H9 (cell line): ENCODE measurements at regions not wholly inside any gene's neighbourhood (a gene's known extent, or its start where the extent isn't known, plus 50 kb on each side); places are given as distances from the start of the nearest gene placed in this dataset.

ENCODE experiments used
- DNase-seq: peaks from one replicate; pipeline ENCODE4 v3.0.0-alpha.2; 2017
- H2AFZ ChIP-seq: one replicate; pipeline ENCODE4 v1.6.1; 2013; ENCODE audit warnings: mild to moderate bottlenecking, low read length, control low read depth, moderate library complexity
- H2AK5ac ChIP-seq: 2 replicates; pipeline ENCODE4 v1.6.1; 2013; ENCODE audit warnings: low read length, control low read depth, mixed read lengths; ENCODE audit not compliant: insufficient read length
- H2BK120ac ChIP-seq: one replicate; pipeline ENCODE4 v1.6.1; 2013; ENCODE audit warnings: low read depth, mild to moderate bottlenecking, low read length, control low read depth, inconsistent platforms; ENCODE audit not compliant: poor library complexity, severe bottlenecking
- H2BK12ac ChIP-seq: 2 replicates; pipeline ENCODE4 v1.6.1; 2013; ENCODE audit warnings: low read length, control low read depth, mixed read lengths, low read depth; ENCODE audit not compliant: insufficient read length
- H2BK15ac ChIP-seq: 2 replicates; pipeline ENCODE4 v1.6.1; 2013; ENCODE audit warnings: low read depth, low read length, control low read depth
- H2BK20ac ChIP-seq: one replicate; pipeline ENCODE4 v1.6.1; 2013; ENCODE audit warnings: low read depth, mild to moderate bottlenecking, low read length, control low read depth, inconsistent platforms; ENCODE audit not compliant: poor library complexity, severe bottlenecking
- H2BK5ac ChIP-seq: 2 replicates; pipeline ENCODE4 v1.6.1; 2013; ENCODE audit warnings: low read length, control low read depth, mixed read lengths; ENCODE audit not compliant: insufficient read length
- H3K14ac ChIP-seq: 2 replicates; pipeline ENCODE4 v1.6.1; 2013; ENCODE audit warnings: low read length, control low read depth; ENCODE audit not compliant: insufficient read depth
- H3K18ac ChIP-seq: 2 replicates; pipeline ENCODE4 v1.6.1; 2013; ENCODE audit warnings: low read depth, mild to moderate bottlenecking, mixed read lengths, low read length, control low read depth; ENCODE audit not compliant: insufficient read length
- H3K23ac ChIP-seq: 2 replicates; pipeline ENCODE4 v1.6.1; 2013; ENCODE audit warnings: low read length, control low read depth, mixed read lengths, low read depth; ENCODE audit not compliant: insufficient read length
- H3K23me2 ChIP-seq: 2 replicates; pipeline ENCODE4 v1.6.1; 2013; ENCODE audit warnings: low read depth, mild to moderate bottlenecking, mixed read lengths, low read length, control low read depth; ENCODE audit not compliant: insufficient read length, poor library complexity, severe bottlenecking
- H3K27ac ChIP-seq: 2 replicates; pipeline ENCODE4 v1.5.1; 2013; ENCODE audit warnings: low read length, control low read depth, mixed read lengths, low read depth; ENCODE audit not compliant: insufficient read length
- H3K27me3 ChIP-seq: 2 replicates; pipeline ENCODE4 v1.6.1; 2013; ENCODE audit warnings: low read length, control low read depth, inconsistent platforms; ENCODE audit not compliant: insufficient read depth
- H3K4ac ChIP-seq: 2 replicates; pipeline ENCODE4 v1.6.1; 2013; ENCODE audit warnings: low read depth, mild to moderate bottlenecking, control low read depth, inconsistent platforms, low read length, moderate library complexity
- H3K4me1 ChIP-seq: 2 replicates; pipeline ENCODE4 v1.6.1; 2013; ENCODE audit warnings: low read length, control low read depth, inconsistent platforms; ENCODE audit not compliant: insufficient read depth
- H3K4me2 ChIP-seq: 2 replicates; pipeline ENCODE4 v1.6.1; 2013; ENCODE audit warnings: low read length, control low read depth, mixed read lengths; ENCODE audit not compliant: insufficient read length, insufficient read depth
- H3K56ac ChIP-seq: 2 replicates; pipeline ENCODE4 v1.6.1; 2013; ENCODE audit warnings: low read depth, mild to moderate bottlenecking, mixed read lengths, low read length, control low read depth; ENCODE audit not compliant: insufficient read length
- H3K79me1 ChIP-seq: 2 replicates; pipeline ENCODE4 v1.6.1; 2013; ENCODE audit warnings: low read depth, mild to moderate bottlenecking, moderate library complexity, low read length, control low read depth, inconsistent platforms; ENCODE audit not compliant: insufficient read depth, poor library complexity, severe bottlenecking
- H3K79me2 ChIP-seq: 2 replicates; pipeline ENCODE4 v1.6.1; 2013; ENCODE audit warnings: low read length, control low read depth, inconsistent platforms; ENCODE audit not compliant: insufficient read depth
- H3K9ac ChIP-seq: 2 replicates; pipeline ENCODE4 v1.6.1; 2013; ENCODE audit warnings: low read length, control low read depth, mixed read lengths; ENCODE audit not compliant: insufficient read length; ENCODE audit errors: extremely low read depth
- H3K9me3 ChIP-seq: one replicate; pipeline ENCODE4 v1.6.1; 2013; ENCODE audit warnings: low read depth, low read length, inconsistent platforms; ENCODE audit not compliant: control insufficient read depth
- H3T11ph ChIP-seq: one replicate; pipeline ENCODE4 v1.6.1; 2013; ENCODE audit warnings: mild to moderate bottlenecking, low read length, control low read depth, inconsistent platforms
- H4K20me1 ChIP-seq: one replicate; pipeline ENCODE4 v1.6.1; 2013; ENCODE audit not compliant: control insufficient read depth, insufficient read length, insufficient read depth
- H4K5ac ChIP-seq: 2 replicates; pipeline ENCODE4 v1.6.1; 2013; ENCODE audit warnings: low read depth, mild to moderate bottlenecking, mixed read lengths, low read length, control low read depth; ENCODE audit not compliant: insufficient read length
- H4K8ac ChIP-seq: replicated peaks from 2 replicates; pipeline ENCODE4 v1.6.1; 2013; ENCODE audit warnings: low read length, control low read depth, mixed read lengths, low read depth; ENCODE audit not compliant: insufficient read length
- H4K91ac ChIP-seq: 2 replicates; pipeline ENCODE4 v1.6.1; 2013; ENCODE audit warnings: low read depth, mild to moderate bottlenecking, moderate library complexity, mixed read lengths, low read length, control low read depth; ENCODE audit not compliant: insufficient read length
- H3K27ac Mint-ChIP-seq, 3 experiments: 2 replicates in 2 of 3; 3 replicates in 1 of 3; pipeline ENCODE4 v1.8.0; 2020 to 2021; ENCODE audit warnings: mixed read lengths in 3 of 3, mild to moderate bottlenecking in 1 of 3, moderate library complexity in 1 of 3
- H3K27me3 Mint-ChIP-seq: 2 replicates; pipeline ENCODE4 v1.8.0; 2021; ENCODE audit warnings: low read depth, mild to moderate bottlenecking, moderate library complexity, mixed read lengths
- H3K36me3 Mint-ChIP-seq, 3 experiments: 2 replicates in 2 of 3; 3 replicates in 1 of 3; pipeline ENCODE4 v1.8.0; 2020 to 2021; ENCODE audit warnings: low read depth in 3 of 3, mixed read lengths in 3 of 3; ENCODE audit not compliant: insufficient read depth in 1 of 3
- H3K4me1 Mint-ChIP-seq, 2 experiments: 2 replicates each; pipeline ENCODE4 v1.8.0; 2020; ENCODE audit warnings: mixed read lengths in 2 of 2
- H3K4me3 Mint-ChIP-seq, 2 experiments: 2 replicates in 1 of 2; 3 replicates in 1 of 2; pipeline ENCODE4 v1.8.0; 2020 to 2021; ENCODE audit warnings: mild to moderate bottlenecking in 2 of 2, mixed read lengths in 2 of 2, moderate library complexity in 1 of 2
- H3K9me3 Mint-ChIP-seq, 2 experiments: 2 replicates in 1 of 2; 3 replicates in 1 of 2; pipeline ENCODE4 v1.8.0; 2020; ENCODE audit warnings: mild to moderate bottlenecking in 2 of 2, mixed read lengths in 2 of 2, moderate library complexity in 1 of 2
- CTCF ChIP-seq: fragments of 200-600 bp; sonication (generic); conservative IDR thresholded peaks from 3 replicates; pipeline ENCODE4 v1.8.0; 2021; ENCODE audit warnings: antibody characterized with exemption, mild to moderate bottlenecking
- WGBS: extraction: QIAGEN DNeasy Blood & Tissue Kit; methylation state at CpG from one replicate; pipeline ENCODE4 v1.1.7; 2013; ENCODE audit warnings: missing lambda C conversion rate, low lambda C conversion rate, mixed read lengths; ENCODE audit not compliant: insufficient read length; ENCODE audit errors: extremely low coverage; 5-methylcytosine and 5-hydroxymethylcytosine counted together

- H3K23me2 ChIP-seq = no peaks in the 10 kb centered on the region
- H3K4me1 ChIP-seq = no peaks in the 10 kb centered on the region
- H4K20me1 ChIP-seq = no peaks in the 10 kb centered on the region
- H3K4me2 ChIP-seq = no peak overlapping the region
- H3K27me3 Mint-ChIP-seq = no peaks in the 10 kb centered on the region; the same call in 1 of the 2 replicates
- H3K14ac ChIP-seq = no peak overlapping the region
- no peak overlapping the region for H3K18ac ChIP-seq
- no peak overlapping the region for H4K5ac ChIP-seq
- peaks cover 7 to 11% (median 9%) of the 10 kb centered on the region in 3 experiments; a peak in 6 of 7 replicates for H3K36me3 Mint-ChIP-seq
- TF ChIP-seq CTCF = no peak
- no peaks in the 10 kb centered on the region for H3K79me2 ChIP-seq
- no peak overlapping the region for H2AFZ ChIP-seq
- H3K23ac ChIP-seq = no peak overlapping the region
- H3K9me3 ChIP-seq = peaks cover 6% of the 10 kb centered on the region
- H3K79me1 ChIP-seq = no peaks in the 10 kb centered on the region
- no peaks in the 10 kb centered on the region for H3K27me3 ChIP-seq
- no peak overlapping the region for H3K27ac ChIP-seq
- H4K8ac ChIP-seq = no peak overlapping the region
- no peak for DNase-seq
- no peak overlapping the region for H2BK20ac ChIP-seq
- no peaks in the 10 kb centered on the region for H3K4me1 Mint-ChIP-seq
- H2BK5ac ChIP-seq = no peak overlapping the region
- no peak overlapping the region for H3K9ac ChIP-seq
- H3K9me3 Mint-ChIP-seq = peaks cover 10 to 18% of the 10 kb centered on the region in 2 experiments
- no peak overlapping the region for H3K4me3 Mint-ChIP-seq
- no peak overlapping the region for H3K27ac Mint-ChIP-seq
- no peak overlapping the region for H2AK5ac ChIP-seq
- H2BK15ac ChIP-seq = no peak overlapping the region
- H3K4ac ChIP-seq = no peak overlapping the region
- no peak overlapping the region for H3K56ac ChIP-seq
- no peak overlapping the region for H3T11ph ChIP-seq
- H2BK12ac ChIP-seq = no peak overlapping the region
- H2BK120ac ChIP-seq = no peak overlapping the region
- WGBS = no CpG with 5 or more reads among the region's 2 CpGs
- H4K91ac ChIP-seq = no peak overlapping the region
These were observed 729.4 kb upstream of the MIR17HG start for GRCh38 chr13:90618133-90618532.
